H1 (cell line): ENCODE measurements at regions not wholly inside any gene's neighbourhood (a gene's known extent, or its start where the extent isn't known, plus 50 kb on each side); places are given as distances from the start of the nearest gene placed in this dataset.

Source experiments
- ASH2L ChIP-seq: fragments of 200-600, 300-600 bp; sonication (generic); IDR thresholded peaks from one replicate; pipeline ENCODE4 v1.7.1; 2017; ENCODE audit warnings: low read length
- CEBPB ChIP-seq: IDR thresholded peaks from 2 replicates; pipeline ENCODE4 v1.6.1; 2012; ENCODE audit warnings: low read depth, low read length
- EZH2 ChIP-seq: fragments of 200-600 bp; sonication (generic); IDR thresholded peaks from 2 replicates; pipeline ENCODE4 v1.7.1; 2012; ENCODE audit warnings: low read depth, mild to moderate bottlenecking, moderate library complexity, low read length, inconsistent platforms; ENCODE audit not compliant: severe bottlenecking
- FOSL1 ChIP-seq: IDR thresholded peaks from 2 replicates; pipeline ENCODE4 v1.6.1; 2011; ENCODE audit warnings: mild to moderate bottlenecking, low read depth, low read length, moderate library complexity; ENCODE audit not compliant: insufficient read depth
- NRF1 ChIP-seq: IDR thresholded peaks from 2 replicates; pipeline ENCODE4 v1.6.1; 2011; ENCODE audit warnings: mild to moderate bottlenecking, low read depth, low read length, improper control_type of control experiment
- RNF2 ChIP-seq: fragments of 200-900, 300-1000 bp; sonication (generic); IDR thresholded peaks from 2 replicates; pipeline ENCODE4 v1.7.1; 2016; ENCODE audit warnings: borderline replicate concordance, low read depth, mild to moderate bottlenecking, antibody characterized with exemption, low read length; ENCODE audit not compliant: poor library complexity, severe bottlenecking; ENCODE audit errors: missing control alignments
- SUZ12 ChIP-seq: fragments of 200-600 bp; sonication (generic); IDR thresholded peaks from 2 replicates; pipeline ENCODE4 v1.6.1; 2012; ENCODE audit warnings: mild to moderate bottlenecking, inconsistent platforms, low read length, moderate library complexity, mixed read lengths
- TEAD4 ChIP-seq: IDR thresholded peaks from 2 replicates; pipeline ENCODE4 v1.6.1; 2012; ENCODE audit warnings: low read depth, low read length, inconsistent platforms, mixed read lengths

- TF ChIP-seq RNF2 (no peak), FOSL1 (no peak), SUZ12 (no peak), NRF1 (no peak), TEAD4 (no peak), CEBPB (no peak), ASH2L (no peak), EZH2 (no peak)
Measured at GRCh38 chr2:147648471-147648870, 196.4 kb upstream of the ACVR2A start (continued).
